ENCODE measurements at regions not wholly inside any gene's neighbourhood (a gene's known extent, or its start where the extent isn't known, plus 50 kb on each side); places are given as distances from the start of the nearest gene placed in this dataset.

GRCh38 chr15:96771035-96771434 is 440.5 kb downstream of the NR2F2 start:
- no peak for DNase-seq
- Histone ChIP-seq H3K27ac (ENCODE audit: low read length) (no peak overlapping the region), H3K79me2 (ENCODE audit: insufficient read depth, low read length) (no peaks in the 10 kb centered on the region)

DNA sequence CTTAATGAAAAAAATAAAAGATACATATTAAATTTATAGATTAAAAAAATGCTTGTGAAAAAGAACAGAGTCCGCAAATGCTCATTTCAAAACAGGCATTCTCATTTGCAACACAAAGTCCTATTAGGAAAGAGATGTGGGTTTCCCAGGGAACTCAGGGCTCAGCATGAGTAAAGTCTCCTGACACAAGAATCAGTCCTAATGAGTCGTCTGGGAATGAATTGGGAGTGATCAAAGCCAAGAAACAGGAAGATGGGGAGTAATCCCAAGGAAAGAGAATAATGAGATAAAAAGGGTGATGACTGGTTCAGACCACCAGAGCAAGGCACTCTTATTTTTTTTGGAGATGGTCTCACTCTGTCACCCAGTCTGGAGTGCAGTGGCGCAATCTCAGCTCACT is 443.7 kb downstream of the NR2F2 start:
- ATAC-seq (ENCODE audit: insufficient read depth, low read depth) (no peak), DNase-seq (no peak)
- Histone ChIP-seq H3K36me3 (ENCODE audit: insufficient read depth, low read length) (no peaks in the 10 kb centered on the region), H3K4me2 (ENCODE audit: insufficient read depth, low read length) (no peak overlapping the region), H2AFZ (ENCODE audit: low read depth, low read length) (no peak overlapping the region), H4K20me1 (ENCODE audit: insufficient read depth, low read length) (no peaks in the 10 kb centered on the region), H3K9ac (ENCODE audit: low read depth, low read length) (no peak overlapping the region), H3K27me3 (ENCODE audit: insufficient read depth, low read length, poor library complexity) (no peaks in the 10 kb centered on the region), H3K4me1 (ENCODE audit: insufficient read depth, low read length) (no peaks in the 10 kb centered on the region), H3K79me2 (ENCODE audit: insufficient read depth, low read length) (no peaks in the 10 kb centered on the region), H3K9me3 (ENCODE audit: insufficient read depth, low read length, severe bottlenecking) (no peaks in the 10 kb centered on the region), H3K27ac (ENCODE audit: low read length) (no peak overlapping the region), H3K4me3 (ENCODE audit: low read depth in 1 of 2, low read length in 2 of 2) (no peak overlapping the region)
- TF ChIP-seq EZH2 (IDR thresholded peaks at IDR 0.05; ENCODE audit: borderline replicate concordance, low read depth, low read length, severe bottlenecking): no peak
- no peak for TF ChIP-seq CTCF (IDR thresholded peaks at IDR 0.05; ENCODE audit: borderline replicate concordance, extremely low read depth, low read length, poor library complexity, severe bottlenecking)

More at GRCh38 chr15:96771035-96771434, 440.5 kb downstream of the NR2F2 start:
- no peak overlapping the region for H2AFZ ChIP-seq (ENCODE audit: low read depth, low read length)
- TF ChIP-seq EZH2 (IDR thresholded peaks at IDR 0.05; ENCODE audit: borderline replicate concordance, low read depth, low read length, severe bottlenecking) (no peak), CTCF (IDR thresholded peaks at IDR 0.05; ENCODE audit: borderline replicate concordance, extremely low read depth, low read length, poor library complexity, severe bottlenecking) (no peak)
- H3K9ac ChIP-seq (ENCODE audit: low read depth, low read length): no peak overlapping the region
- no peak for ATAC-seq (ENCODE audit: insufficient read depth, low read depth)
- H3K36me3 ChIP-seq (ENCODE audit: insufficient read depth, low read length): no peaks in the 10 kb centered on the region
- H3K9me3 ChIP-seq (ENCODE audit: insufficient read depth, low read length, severe bottlenecking): no peaks in the 10 kb centered on the region
- H3K4me2 ChIP-seq (ENCODE audit: insufficient read depth, low read length): no peak overlapping the region
- no peaks in the 10 kb centered on the region for H3K27me3 ChIP-seq (ENCODE audit: insufficient read depth, low read length, poor library complexity)
- no peaks in the 10 kb centered on the region for H3K4me1 ChIP-seq (ENCODE audit: insufficient read depth, low read length)
- H3K4me3 ChIP-seq (ENCODE audit: low read depth in 1 of 2, low read length in 2 of 2): no peak overlapping the region
- no peaks in the 10 kb centered on the region for H4K20me1 ChIP-seq (ENCODE audit: insufficient read depth, low read length)

DNA sequence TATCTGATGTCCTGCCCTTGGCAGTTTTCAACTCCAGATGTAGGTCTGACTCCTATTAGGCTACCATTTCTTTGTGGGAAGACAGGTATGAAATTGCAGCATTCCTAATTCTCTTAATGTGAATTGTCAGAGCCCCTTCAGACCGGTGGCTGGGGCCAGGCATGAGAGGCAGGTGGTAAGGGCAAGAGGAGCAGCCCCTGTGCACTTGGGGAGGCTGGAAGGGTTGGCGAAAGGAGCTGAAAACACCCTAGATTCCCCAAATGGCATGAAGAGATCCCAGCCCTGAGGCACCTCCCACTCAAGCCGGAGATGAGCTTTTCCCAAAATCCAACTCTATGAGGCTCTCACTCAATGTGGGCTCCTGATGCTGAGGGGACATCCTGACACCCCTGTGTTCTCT is 453.2 kb downstream of the NR2F2 start:
- no peaks in the 10 kb centered on the region for H4K20me1 ChIP-seq (ENCODE audit: insufficient read depth, low read length)
- no peaks in the 10 kb centered on the region for H3K79me2 ChIP-seq (ENCODE audit: insufficient read depth, low read length)
- DNase-seq: no peak
- H3K9ac ChIP-seq (ENCODE audit: low read depth, low read length): no peak overlapping the region
- no peak overlapping the region for H3K4me2 ChIP-seq (ENCODE audit: insufficient read depth, low read length)
- H3K4me1 ChIP-seq (ENCODE audit: insufficient read depth, low read length): no peaks in the 10 kb centered on the region
- TF ChIP-seq CTCF (IDR thresholded peaks at IDR 0.05; ENCODE audit: borderline replicate concordance, extremely low read depth, low read length, poor library complexity, severe bottlenecking) (no peak), EZH2 (IDR thresholded peaks at IDR 0.05; ENCODE audit: borderline replicate concordance, low read depth, low read length, severe bottlenecking) (no peak)
- ATAC-seq (ENCODE audit: insufficient read depth, low read depth): no peak
- no peak overlapping the region for H2AFZ ChIP-seq (ENCODE audit: low read depth, low read length)
- no peaks in the 10 kb centered on the region for H3K9me3 ChIP-seq (ENCODE audit: insufficient read depth, low read length, severe bottlenecking)
- no peaks in the 10 kb centered on the region for H3K27me3 ChIP-seq (ENCODE audit: insufficient read depth, low read length, poor library complexity)
- no peak overlapping the region for H3K27ac ChIP-seq (ENCODE audit: low read length)
- H3K4me3 ChIP-seq (ENCODE audit: low read depth in 1 of 2, low read length in 2 of 2): no peak overlapping the region
- no peaks in the 10 kb centered on the region for H3K36me3 ChIP-seq (ENCODE audit: insufficient read depth, low read length)

DNA sequence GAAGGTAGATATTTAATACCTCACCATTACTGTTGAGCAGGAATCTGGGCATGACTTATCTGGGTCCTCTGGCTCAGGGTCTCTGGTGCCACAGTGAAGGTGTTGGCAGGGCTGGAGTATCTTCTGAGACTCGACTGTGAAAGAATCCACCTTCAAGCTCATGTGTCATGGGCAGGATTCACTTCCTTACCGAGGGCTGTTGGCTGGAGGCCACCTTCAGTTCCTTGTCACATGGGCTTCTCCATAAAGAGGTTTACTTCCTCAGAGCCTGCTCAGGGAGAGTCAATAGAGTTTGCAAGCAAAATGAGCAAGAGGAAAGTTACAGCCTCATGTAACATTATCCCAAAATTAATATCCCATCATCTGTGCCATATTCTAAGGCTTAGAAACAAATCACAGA is 459.5 kb downstream of the NR2F2 start:
- no peak overlapping the region for H3K4me3 ChIP-seq (ENCODE audit: low read depth in 1 of 2, low read length in 2 of 2)
- no peaks in the 10 kb centered on the region for H3K4me1 ChIP-seq (ENCODE audit: insufficient read depth, low read length)
- H3K79me2 ChIP-seq (ENCODE audit: insufficient read depth, low read length): no peaks in the 10 kb centered on the region
- peaks cover 3% of the 10 kb centered on the region for H3K27me3 ChIP-seq (ENCODE audit: insufficient read depth, low read length, poor library complexity)
- H3K4me2 ChIP-seq (ENCODE audit: insufficient read depth, low read length): no peak overlapping the region
- no peak overlapping the region for H2AFZ ChIP-seq (ENCODE audit: low read depth, low read length)
- H3K27ac ChIP-seq (ENCODE audit: low read length): no peak overlapping the region
- no peak for TF ChIP-seq EZH2 (IDR thresholded peaks at IDR 0.05; ENCODE audit: borderline replicate concordance, low read depth, low read length, severe bottlenecking)
- TF ChIP-seq CTCF (IDR thresholded peaks at IDR 0.05; ENCODE audit: borderline replicate concordance, extremely low read depth, low read length, poor library complexity, severe bottlenecking): no peak
- no peak for ATAC-seq (ENCODE audit: insufficient read depth, low read depth)
- no peaks in the 10 kb centered on the region for H4K20me1 ChIP-seq (ENCODE audit: insufficient read depth, low read length)
- H3K9ac ChIP-seq (ENCODE audit: low read depth, low read length): no peak overlapping the region
- DNase-seq: no peak
- no peaks in the 10 kb centered on the region for H3K36me3 ChIP-seq (ENCODE audit: insufficient read depth, low read length)
- no peaks in the 10 kb centered on the region for H3K9me3 ChIP-seq (ENCODE audit: insufficient read depth, low read length, severe bottlenecking)
